UCSD-AML1 (cell line): ENCODE measurements at regions not wholly inside any gene's neighbourhood (a gene's known extent, or its start where the extent isn't known, plus 50 kb on each side); places are given as distances from the start of the nearest gene placed in this dataset.
"Not testable (repeated sequence)": the region's sequence is repeated elsewhere in the genome, so short reads cannot be mapped to it uniquely, and the experiment has no call there.

Experiments used
- DNase-seq: peaks from one replicate; lab custom pipeline; 2025; ENCODE audit not compliant: unreplicated experiment; lab: John Stamatoyannopoulos, UW

- DNase-seq, result no peak
Observed at GRCh38 chr2:182548031-182548950, 121.5 kb upstream of the PDE1A start.

- DNase-seq, result no peak
Observed at GRCh38 chr2:182550234-182550633, 123.4 kb upstream of the PDE1A start.

- not testable (repeated sequence) for DNase-seq
Observed at GRCh38 chr2:182552232-182552631, 125.4 kb upstream of the PDE1A start.

GRCh38 chr2:182552785-182553184 lies 125.9 kb upstream of the PDE1A start:
- not testable (repeated sequence) for DNase-seq

- DNase-seq, result no peak
Observed at GRCh38 chr2:182553483-182553882, 126.6 kb upstream of the PDE1A start.

GRCh38 chr2:182554950-182555349 lies 128.1 kb upstream of the PDE1A start:
- DNase-seq, result no peak

GRCh38 chr2:182558564-182558963 lies 131.7 kb upstream of the PDE1A start:
- DNase-seq, result no peak

GRCh38 chr2:182559623-182560022 lies 132.8 kb upstream of the PDE1A start:
- DNase-seq, result no peak

- DNase-seq, result no peak
Observed at GRCh38 chr2:182565911-182566567, 139.2 kb upstream of the PDE1A start.

GRCh38 chr2:182573553-182573952 lies 142.5 kb upstream of the DNAJC10 start:
- no peak for DNase-seq

- no peak for DNase-seq
Observed at GRCh38 chr2:182577816-182578215, 138.2 kb upstream of the DNAJC10 start.

- DNase-seq, result no peak
Observed at GRCh38 chr2:182581196-182581935, 134.7 kb upstream of the DNAJC10 start.

GRCh38 chr2:182584462-182584861 lies 131.6 kb upstream of the DNAJC10 start:
- no peak for DNase-seq

GRCh38 chr2:182585001-182585400 lies 131.1 kb upstream of the DNAJC10 start:
- no peak for DNase-seq

GRCh38 chr2:182585430-182585829 lies 130.6 kb upstream of the DNAJC10 start:
- no peak for DNase-seq

- DNase-seq, result no peak
Observed at GRCh38 chr2:182586426-182586825, 129.6 kb upstream of the DNAJC10 start.

GRCh38 chr2:182587831-182588230 lies 128.2 kb upstream of the DNAJC10 start:
- no peak for DNase-seq

- no peak for DNase-seq
Observed at GRCh38 chr2:182589121-182589520, 126.9 kb upstream of the DNAJC10 start.

GRCh38 chr2:182591774-182592173 lies 124.3 kb upstream of the DNAJC10 start:
- no peak for DNase-seq

- DNase-seq, result no peak
Observed at GRCh38 chr2:182592691-182593393, 123.2 kb upstream of the DNAJC10 start.

- no peak for DNase-seq
Observed at GRCh38 chr2:182593394-182593975, 122.6 kb upstream of the DNAJC10 start.
